Uterus (tissue), 3 donors: ENCODE measurements at regions not wholly inside any gene's neighbourhood (a gene's known extent, or its start where the extent isn't known, plus 50 kb on each side); places are given as distances from the start of the nearest gene placed in this dataset.

Source experiments
- DNase-seq, 2 donors: peaks; one replicate each; pipeline ENCODE4 v3.0.0-alpha.2; 2019 to 2020
- H3K27ac ChIP-seq, 2 donors: fragments of 200-600 bp; sonication (generic); 1 replicate in 1 of 2; 2 replicates in 1 of 2; pipeline ENCODE4 v1.5.1; 2016 to 2018
- H3K27me3 ChIP-seq, 2 donors: fragments of 200-600 bp; sonication (generic); one replicate each; pipeline ENCODE4 v1.5.1; 2018 to 2019; ENCODE audit warnings: control low read depth in 1 of 2
- H3K36me3 ChIP-seq, 2 donors: fragments of 200-600 bp; sonication (generic); one replicate each; pipeline ENCODE4 v1.5.1; 2019; ENCODE audit warnings: control low read depth in 1 of 2
- H3K4me1 ChIP-seq, 2 donors: fragments of 200-600 bp; sonication (generic); one replicate each; pipeline ENCODE4 v1.5.1; 2018 to 2019; ENCODE audit warnings: control low read depth in 1 of 2
- H3K4me3 ChIP-seq, 2 donors: fragments of 200-600 bp; sonication (generic); 1 replicate in 1 of 2; 2 replicates in 1 of 2; pipeline ENCODE4 v1.5.1; 2018 to 2019; ENCODE audit warnings: mild to moderate bottlenecking in 1 of 2
- H3K9me3 ChIP-seq, 2 donors: fragments of 200-600 bp; sonication (generic); one replicate each; pipeline ENCODE4 v1.5.1; 2019; ENCODE audit warnings: control low read depth in 1 of 2
- POLR2A ChIP-seq, 2 donors: fragments of 450-650 bp; IDR thresholded peaks; one replicate each; pipeline ENCODE4 v1.6.1; 2016; ENCODE audit warnings: antibody characterized with exemption in 2 of 2, mild to moderate bottlenecking in 1 of 2, moderate library complexity in 1 of 2
- intact Hi-C: fragments of 100-400 bp; cut with DNase I; formaldehyde crosslinking; loops from one replicate; pipeline ENCODE4 v1.15.1; 2023; ENCODE audit warnings: low total_unique reads
- TF ChIP-seq, protein P1 (sequence below), 4 experiments: fragments of 200-600 bp in 2 of 4; fragments of 450-650 bp in 2 of 4; sonication (generic) in 2 of 4; IDR thresholded peaks; one replicate each; pipeline ENCODE4 v1.5.1; 2016 to 2019; ENCODE audit warnings: antibody characterized with exemption in 4 of 4, mild to moderate bottlenecking in 2 of 4, moderate library complexity in 1 of 4
- donor health status: DM: yes; HTN: yes; CAD: no.

DNA sequence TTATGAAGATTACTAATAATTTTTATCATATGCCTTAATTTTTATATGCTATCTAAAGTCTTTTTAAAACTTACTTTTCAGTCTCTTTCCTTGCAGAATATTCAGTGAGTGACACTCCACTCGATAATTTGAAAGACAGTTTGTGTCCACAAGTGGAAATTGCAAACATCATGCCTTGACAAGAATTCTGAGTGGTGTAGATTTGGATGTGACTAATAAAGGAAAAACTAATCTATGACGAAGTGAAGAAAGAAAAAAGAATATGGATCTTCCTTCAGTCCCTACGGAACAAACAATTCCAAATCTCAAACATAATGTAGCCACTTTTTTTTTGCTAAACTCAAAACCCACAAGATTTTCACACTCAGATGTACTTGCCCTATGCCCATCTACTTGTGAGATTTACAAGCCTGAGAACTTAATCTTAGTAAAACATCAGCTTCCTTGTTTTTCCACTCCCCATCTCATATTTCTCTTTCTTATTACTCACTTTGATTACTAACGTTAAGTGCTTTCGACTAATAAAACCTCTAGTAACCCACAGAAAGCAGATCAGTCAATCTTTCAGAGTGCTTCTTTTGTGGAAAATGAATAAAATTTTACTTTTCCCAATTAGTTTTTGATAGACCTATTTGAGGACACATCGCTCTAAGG, 1155.8 kb downstream of the GRIK2 start:
- Histone ChIP-seq H3K4me1 (no peaks in the 10 kb centered on the region), H3K27me3 (no peaks in the 10 kb centered on the region), H3K9me3 (no peaks in the 10 kb centered on the region), H3K4me3 (no peak overlapping the region), H3K36me3 (no peaks in the 10 kb centered on the region), H3K27ac (no peak overlapping the region)
- TF ChIP-seq, protein P1, sequence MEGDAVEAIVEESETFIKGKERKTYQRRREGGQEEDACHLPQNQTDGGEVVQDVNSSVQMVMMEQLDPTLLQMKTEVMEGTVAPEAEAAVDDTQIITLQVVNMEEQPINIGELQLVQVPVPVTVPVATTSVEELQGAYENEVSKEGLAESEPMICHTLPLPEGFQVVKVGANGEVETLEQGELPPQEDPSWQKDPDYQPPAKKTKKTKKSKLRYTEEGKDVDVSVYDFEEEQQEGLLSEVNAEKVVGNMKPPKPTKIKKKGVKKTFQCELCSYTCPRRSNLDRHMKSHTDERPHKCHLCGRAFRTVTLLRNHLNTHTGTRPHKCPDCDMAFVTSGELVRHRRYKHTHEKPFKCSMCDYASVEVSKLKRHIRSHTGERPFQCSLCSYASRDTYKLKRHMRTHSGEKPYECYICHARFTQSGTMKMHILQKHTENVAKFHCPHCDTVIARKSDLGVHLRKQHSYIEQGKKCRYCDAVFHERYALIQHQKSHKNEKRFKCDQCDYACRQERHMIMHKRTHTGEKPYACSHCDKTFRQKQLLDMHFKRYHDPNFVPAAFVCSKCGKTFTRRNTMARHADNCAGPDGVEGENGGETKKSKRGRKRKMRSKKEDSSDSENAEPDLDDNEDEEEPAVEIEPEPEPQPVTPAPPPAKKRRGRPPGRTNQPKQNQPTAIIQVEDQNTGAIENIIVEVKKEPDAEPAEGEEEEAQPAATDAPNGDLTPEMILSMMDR (IDR thresholded peaks at IDR 0.05): no peak
- no peak for TF ChIP-seq POLR2A (IDR thresholded peaks at IDR 0.05)
- DNase-seq: no peak
- intact Hi-C loops: no loop called here

DNA sequence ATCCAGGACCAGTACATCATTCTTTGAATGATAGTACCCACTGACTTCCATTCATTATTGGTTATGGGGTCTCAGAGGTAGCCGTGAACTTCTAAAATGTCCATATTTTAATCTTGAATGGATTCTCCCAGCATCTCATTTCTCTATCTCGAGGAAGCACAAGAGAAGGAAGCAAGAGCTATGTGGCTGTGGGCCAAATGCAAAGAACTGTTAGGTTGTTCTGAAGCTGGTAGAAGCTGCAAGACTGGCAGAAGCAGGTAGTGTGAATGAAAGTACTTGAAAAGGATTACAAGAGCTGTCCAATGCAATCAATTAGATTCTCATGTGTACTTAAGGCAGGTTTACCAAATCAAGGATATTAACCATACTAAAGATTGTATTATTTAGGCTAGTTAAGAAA, 1131.8 kb downstream of the GRIK2 start:
- intact Hi-C loops: no loop called here

DNA sequence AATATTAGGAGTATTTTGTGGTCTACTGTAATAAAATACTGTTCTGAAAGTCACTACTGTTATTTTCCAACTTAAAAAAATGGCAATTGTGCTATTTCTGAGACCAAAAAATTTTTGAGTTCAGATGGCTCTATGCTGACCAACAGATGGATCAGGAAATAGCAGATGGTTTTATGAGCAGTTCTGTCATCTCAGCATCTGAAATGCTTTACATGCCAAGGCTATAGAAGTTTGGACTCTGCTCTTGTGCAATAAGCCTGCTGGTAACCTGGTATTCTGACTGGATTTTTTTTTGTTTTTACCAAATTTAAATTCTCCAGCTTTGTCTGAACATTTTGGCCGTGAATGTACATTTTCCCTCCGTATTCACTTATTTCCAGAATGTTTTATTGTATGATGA, 1127.5 kb downstream of the GRIK2 start:
- H3K4me1 ChIP-seq: no peaks in the 10 kb centered on the region
- H3K27ac ChIP-seq: no peak overlapping the region
- no peaks in the 10 kb centered on the region for H3K9me3 ChIP-seq
- TF ChIP-seq, protein P1 (IDR thresholded peaks at IDR 0.05): no peak
- no peak for TF ChIP-seq POLR2A (IDR thresholded peaks at IDR 0.05)
- H3K36me3 ChIP-seq: no peaks in the 10 kb centered on the region
- H3K27me3 ChIP-seq: no peaks in the 10 kb centered on the region
- intact Hi-C loops: no loop called here
- no peak for DNase-seq
- no peak overlapping the region for H3K4me3 ChIP-seq

More for the DNA sequence above, 1131.8 kb downstream of the GRIK2 start:
- TF ChIP-seq, protein P1 (IDR thresholded peaks at IDR 0.05): no peak
- no peak for TF ChIP-seq POLR2A (IDR thresholded peaks at IDR 0.05)
- Histone ChIP-seq H3K36me3 (no peaks in the 10 kb centered on the region), H3K9me3 (no peaks in the 10 kb centered on the region), H3K27me3 (no peaks in the 10 kb centered on the region), H3K4me3 (no peak overlapping the region), H3K27ac (no peak overlapping the region), H3K4me1 (no peaks in the 10 kb centered on the region)
- DNase-seq: no peak

DNA sequence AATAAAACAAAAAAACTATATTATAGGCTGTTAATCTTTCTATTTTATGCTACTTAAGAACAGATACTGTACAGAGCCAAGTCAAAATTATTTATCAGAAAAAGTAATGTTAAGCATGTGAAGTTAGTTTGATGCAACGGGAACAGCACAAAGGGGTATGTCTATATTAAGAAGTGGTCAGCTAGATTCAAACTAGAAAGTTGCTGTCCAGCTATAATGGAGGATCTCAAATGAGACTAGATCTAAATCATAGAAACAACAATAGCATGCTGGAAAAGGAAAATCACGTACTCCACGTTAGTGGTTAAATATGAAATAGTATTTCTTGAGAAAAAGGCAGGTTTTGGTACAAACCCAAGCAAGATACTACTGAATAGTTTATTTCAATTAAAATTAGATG, 1124.0 kb downstream of the GRIK2 start:
- Histone ChIP-seq H3K36me3 (no peaks in the 10 kb centered on the region), H3K27ac (no peak overlapping the region), H3K27me3 (no peaks in the 10 kb centered on the region), H3K9me3 (no peaks in the 10 kb centered on the region), H3K4me1 (no peaks in the 10 kb centered on the region), H3K4me3 (no peak overlapping the region)
- TF ChIP-seq, protein P1 (IDR thresholded peaks at IDR 0.05): no peak
- TF ChIP-seq POLR2A (IDR thresholded peaks at IDR 0.05): no peak
- DNase-seq: no peak
- intact Hi-C loops: no loop called here

DNA sequence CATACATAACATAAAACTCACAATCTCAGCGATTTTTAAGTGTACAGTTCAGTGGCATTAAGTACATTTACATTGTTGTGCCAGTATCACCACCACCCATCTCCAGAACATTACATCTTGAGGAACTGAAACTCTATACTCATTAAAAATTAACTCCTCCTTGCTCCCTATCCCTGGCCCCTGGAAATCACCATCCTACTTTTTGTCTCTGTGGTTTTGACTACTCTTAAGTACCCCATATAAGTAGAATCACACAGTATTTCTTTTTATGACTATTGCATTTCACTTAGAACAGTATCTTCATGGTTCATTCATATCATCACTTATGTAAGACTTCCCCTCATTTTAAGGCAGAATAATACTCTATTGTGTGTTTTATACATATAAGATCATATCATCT, 1108.1 kb downstream of the GRIK2 start:
- Histone ChIP-seq H3K36me3 (no peaks in the 10 kb centered on the region), H3K9me3 (no peaks in the 10 kb centered on the region), H3K27me3 (no peaks in the 10 kb centered on the region), H3K27ac (no peak overlapping the region), H3K4me1 (no peaks in the 10 kb centered on the region), H3K4me3 (no peak overlapping the region)
- intact Hi-C loops: no loop called here
- no peak for DNase-seq
- no peak for TF ChIP-seq POLR2A (IDR thresholded peaks at IDR 0.05)
- TF ChIP-seq, protein P1 (IDR thresholded peaks at IDR 0.05): no peak
